Caco-2 (cell line): ENCODE measurements at regions not wholly inside any gene's neighbourhood (a gene's known extent, or its start where the extent isn't known, plus 50 kb on each side); places are given as distances from the start of the nearest gene placed in this dataset.

Experiments used
- BruUV-seq: library from RNA; stranded (reverse); fragments of 400-500 nt; replicated peaks from 2 replicates; lab custom pipeline; 2021; lab: Mats Ljungman, UMichigan
- CTCF ChIA-PET: fragments of 300-600 bp; sonication (Branson Sonifier 250); formaldehyde crosslinking; loops from one replicate; lab custom pipeline; 2022; ENCODE audit warnings: antibody characterized with exemption; lab: Charles Lee
- POLR2A ChIA-PET: fragments of 300-600 bp; sonication (Branson Sonifier 250); formaldehyde crosslinking; loops from one replicate; lab custom pipeline; 2022; ENCODE audit warnings: antibody characterized with exemption; lab: Charles Lee
- DNase-seq, 2 experiments: peaks; one replicate each; pipeline versions ENCODE4 v3.0.0 to v3.0.0-alpha.2; 2020 to 2022
- H3K27me3 ChIP-seq: replicated peaks from 2 replicates; pipeline ENCODE4 v1.6.0; 2011; ENCODE audit warnings: low read length; ENCODE audit not compliant: control insufficient read depth, insufficient read depth
- H3K36me3 ChIP-seq: 2 replicates; pipeline ENCODE4 v1.5.1; 2011; ENCODE audit warnings: low read length; ENCODE audit not compliant: control insufficient read depth, insufficient read depth
- H3K4me1 ChIP-seq: fragments of 250-450 bp; sonication (Bioruptor Pico); 2 replicates; pipeline ENCODE4 v1.5.1; 2020; ENCODE audit warnings: mild to moderate bottlenecking
- H3K4me3 ChIP-seq: 2 replicates; pipeline ENCODE4 v1.5.1; 2011; ENCODE audit warnings: low read depth, mild to moderate bottlenecking, control low read depth, low read length
- H3K9me3 ChIP-seq: fragments of 250-450 bp; sonication (Bioruptor Pico); 2 replicates; pipeline ENCODE4 v1.5.1; 2020; ENCODE audit warnings: mild to moderate bottlenecking, moderate library complexity
- H3K27ac Mint-ChIP-seq: one replicate; pipeline ENCODE4 v1.8.0; 2022; ENCODE audit warnings: mixed read lengths; ENCODE audit not compliant: unreplicated experiment
- H3K27me3 Mint-ChIP-seq: one replicate; pipeline ENCODE4 v1.8.0; 2022; ENCODE audit warnings: mixed read lengths; ENCODE audit not compliant: insufficient read depth, unreplicated experiment
- H3K36me3 Mint-ChIP-seq: one replicate; pipeline ENCODE4 v1.8.0; 2022; ENCODE audit warnings: mild to moderate bottlenecking, mixed read lengths; ENCODE audit not compliant: insufficient read depth, unreplicated experiment
- H3K4me1 Mint-ChIP-seq: one replicate; pipeline ENCODE4 v1.8.0; 2022; ENCODE audit warnings: low read depth, mixed read lengths; ENCODE audit not compliant: unreplicated experiment
- H3K4me3 Mint-ChIP-seq: one replicate; pipeline ENCODE4 v1.8.0; 2022; ENCODE audit warnings: mild to moderate bottlenecking, moderate library complexity, mixed read lengths; ENCODE audit not compliant: unreplicated experiment
- H3K9me3 Mint-ChIP-seq: one replicate; pipeline ENCODE4 v1.8.0; 2022; ENCODE audit warnings: mixed read lengths; ENCODE audit not compliant: unreplicated experiment
- CTCF ChIP-seq, 2 experiments: fragments of 200-600 bp in 1 of 2; IDR thresholded peaks; 1 replicate in 1 of 2; 2 replicates in 1 of 2; pipeline versions ENCODE4 v1.5.1 to v1.8.0; 2011 to 2022; ENCODE audit warnings: antibody characterized with exemption in 1 of 2, control low read depth in 1 of 2, inconsistent platforms in 1 of 2, low read depth in 1 of 2, low read length in 1 of 2, mild to moderate bottlenecking in 1 of 2, moderate library complexity in 1 of 2; ENCODE audit not compliant: insufficient read depth in 1 of 2, severe bottlenecking in 1 of 2, unreplicated experiment in 1 of 2
- intact Hi-C: fragments of 100-400 bp; cut with micrococcal nuclease; formaldehyde crosslinking; loops from one replicate; pipeline ENCODE4 v1.10.0; 2022; ENCODE audit not compliant: unreplicated experiment

DNA sequence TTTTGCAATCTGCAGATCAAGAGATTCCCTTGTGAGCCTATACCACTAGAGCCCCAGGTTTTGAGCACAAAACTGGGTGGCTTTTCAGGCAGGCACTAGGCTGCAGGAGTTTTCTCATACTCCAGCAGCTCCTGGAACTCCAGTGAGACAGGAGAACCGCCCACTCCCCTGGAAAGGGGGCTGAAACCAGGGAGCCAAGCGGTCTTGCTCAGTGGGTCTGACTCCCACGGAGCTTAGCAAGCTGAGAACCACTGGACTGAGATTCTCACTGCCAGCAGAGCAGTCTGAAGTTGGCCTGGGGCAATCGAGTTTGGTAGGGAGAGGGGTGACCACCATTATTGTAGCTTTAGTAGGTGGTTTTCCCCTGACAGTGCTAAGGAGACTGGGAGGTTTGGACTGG, 313.8 kb upstream of the TEX13C start:
- Histone ChIP-seq H3K36me3 (no peaks in the 10 kb centered on the region), H3K9me3 (no peaks in the 10 kb centered on the region), H3K27me3 (no peaks in the 10 kb centered on the region), H3K4me3 (no peak overlapping the region), H3K4me1 (no peaks in the 10 kb centered on the region)
- H3K36me3 Mint-ChIP-seq, result no peaks in the 10 kb centered on the region
- ChIA-PET CTCF (no interaction called here), POLR2A (no interaction called here)
- no peak for TF ChIP-seq CTCF (IDR thresholded peaks at IDR 0.05; ENCODE audit: insufficient read depth in 1 of 2, low read depth in 1 of 2, low read length in 1 of 2, severe bottlenecking in 1 of 2, unreplicated experiment in 1 of 2)
- no peak overlapping the region for H3K4me3 Mint-ChIP-seq
- H3K9me3 Mint-ChIP-seq, result no peaks in the 10 kb centered on the region
- intact Hi-C loops, result no loop called here
- no TSS peak for BruUV-seq
- no peaks in the 10 kb centered on the region for H3K27me3 Mint-ChIP-seq
- DNase-seq, result no peak
- no peak overlapping the region for H3K27ac Mint-ChIP-seq
- H3K4me1 Mint-ChIP-seq, result no peaks in the 10 kb centered on the region

- H3K9me3 Mint-ChIP-seq, result no peaks in the 10 kb centered on the region
- H3K27ac Mint-ChIP-seq, result no peak overlapping the region
- H3K4me1 Mint-ChIP-seq, result no peaks in the 10 kb centered on the region
- no peak for DNase-seq
- intact Hi-C loops, result no loop called here
- H3K4me3 Mint-ChIP-seq, result no peak overlapping the region
- H3K4me3 ChIP-seq, result no peak overlapping the region
- no peaks in the 10 kb centered on the region for H3K9me3 ChIP-seq
- no peaks in the 10 kb centered on the region for H3K36me3 ChIP-seq
- BruUV-seq, result no TSS peak
- ChIA-PET CTCF (interaction anchor here (0.6 kb wide), 1 partner anchor 21 kb away, joined by 4 read pairs; no protein-coding TSS in a partner anchor), POLR2A (no interaction called here)
- no peaks in the 10 kb centered on the region for H3K36me3 Mint-ChIP-seq
- no peaks in the 10 kb centered on the region for H3K4me1 ChIP-seq
- no peaks in the 10 kb centered on the region for H3K27me3 ChIP-seq
- TF ChIP-seq CTCF (IDR thresholded peaks at IDR 0.05; ENCODE audit: insufficient read depth in 1 of 2, low read depth in 1 of 2, low read length in 1 of 2, severe bottlenecking in 1 of 2, unreplicated experiment in 1 of 2), result no peak
- no peaks in the 10 kb centered on the region for H3K27me3 Mint-ChIP-seq
Observed at GRCh38 chrX:125006704-125007103, 313.0 kb upstream of the TEX13C start.

DNA sequence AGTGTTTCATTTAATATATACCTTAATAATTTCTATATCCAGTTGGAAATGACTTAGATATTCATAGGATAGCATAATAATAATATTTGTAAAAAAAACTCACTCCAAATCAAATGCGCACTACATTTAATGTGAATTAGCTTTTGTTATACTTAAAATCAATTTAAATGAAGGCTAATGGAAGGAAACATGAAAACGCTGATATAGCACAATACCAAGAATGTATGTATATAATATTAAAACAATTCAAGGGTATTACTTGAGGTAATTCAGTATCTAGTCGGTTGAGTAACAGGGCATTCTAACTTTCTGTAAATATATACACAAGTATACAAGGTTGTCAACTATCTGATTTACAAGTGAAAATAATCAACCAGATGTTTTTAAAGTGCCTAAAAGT, 307.1 kb upstream of the TEX13C start:
- CTCF ChIA-PET, result no interaction called here
- H3K27ac Mint-ChIP-seq, result no peak overlapping the region

More for the DNA sequence above, 307.1 kb upstream of the TEX13C start:
- Histone ChIP-seq H3K4me3 (no peak overlapping the region), H3K4me1 (no peaks in the 10 kb centered on the region), H3K36me3 (no peaks in the 10 kb centered on the region), H3K9me3 (no peaks in the 10 kb centered on the region), H3K27me3 (no peaks in the 10 kb centered on the region)
- Mint-ChIP-seq H3K9me3 (no peaks in the 10 kb centered on the region), H3K27me3 (no peaks in the 10 kb centered on the region), H3K4me3 (no peak overlapping the region), H3K4me1 (no peaks in the 10 kb centered on the region), H3K36me3 (no peaks in the 10 kb centered on the region)
- no TSS peak for BruUV-seq
- DNase-seq, result no peak
- TF ChIP-seq CTCF (IDR thresholded peaks at IDR 0.05; ENCODE audit: insufficient read depth in 1 of 2, low read depth in 1 of 2, low read length in 1 of 2, severe bottlenecking in 1 of 2, unreplicated experiment in 1 of 2), result no peak
- POLR2A ChIA-PET, result no interaction called here
- intact Hi-C loops, result no loop called here
